ENCODE measurements at regions not wholly inside any gene's neighbourhood (a gene's known extent, or its start where the extent isn't known, plus 50 kb on each side); places are given as distances from the start of the nearest gene placed in this dataset.
"Not testable (repeated sequence)": the region's sequence is repeated elsewhere in the genome, so short reads cannot be mapped to it uniquely, and the experiment has no call there.

DNA sequence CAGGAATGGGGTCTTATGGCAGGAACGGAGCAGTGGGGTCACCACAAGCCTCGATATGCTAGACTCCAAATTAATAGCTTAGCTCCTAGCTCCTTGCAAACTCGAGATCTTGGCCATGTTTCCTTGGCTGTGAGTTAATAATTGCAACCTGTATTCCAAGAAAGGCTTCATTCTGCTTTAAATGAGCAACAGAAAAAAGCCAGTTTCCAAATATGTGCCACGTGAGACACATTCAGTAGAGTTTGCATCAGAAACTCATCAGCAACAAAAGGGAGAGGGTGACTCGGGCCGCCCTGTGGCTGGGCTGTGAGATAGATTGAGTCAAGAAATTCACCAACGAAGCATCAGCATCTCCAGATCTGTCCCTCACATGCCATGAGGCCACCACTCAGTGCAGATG lies 112.0 kb downstream of the NPTX2 start:
- DNase-seq, result no peak

- DNase-seq, result no peak
Observed at GRCh38 chr7:98730326-98730725, 113.2 kb downstream of the NPTX2 start.

- DNase-seq, result no peak
Observed at GRCh38 chr7:98731651-98732050, 114.6 kb downstream of the NPTX2 start.

- DNase-seq, result peak; percentile 75
Observed at GRCh38 chr7:98733036-98733435, 116.0 kb downstream of the NPTX2 start.

DNA sequence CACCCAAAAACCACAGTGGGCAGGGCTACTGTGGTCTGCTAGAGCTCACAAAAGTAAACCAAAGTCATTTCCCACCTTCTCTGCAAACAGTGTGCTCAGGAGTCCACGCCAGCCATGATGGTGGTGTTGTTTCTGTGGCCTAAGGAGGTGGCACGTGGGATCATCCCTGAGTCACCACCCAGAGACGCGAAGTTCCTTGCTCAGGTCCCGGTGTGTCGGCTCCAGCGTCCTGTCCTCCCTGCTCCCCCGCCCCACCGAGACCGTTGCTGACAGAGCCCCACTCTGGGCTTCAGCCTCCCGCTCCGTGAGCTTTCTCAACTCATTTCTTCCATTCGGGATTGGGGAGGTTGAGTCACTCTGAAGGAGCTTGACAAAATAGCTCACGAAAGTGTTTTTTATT lies 118.7 kb downstream of the NPTX2 start:
- DNase-seq, result no peak

DNA sequence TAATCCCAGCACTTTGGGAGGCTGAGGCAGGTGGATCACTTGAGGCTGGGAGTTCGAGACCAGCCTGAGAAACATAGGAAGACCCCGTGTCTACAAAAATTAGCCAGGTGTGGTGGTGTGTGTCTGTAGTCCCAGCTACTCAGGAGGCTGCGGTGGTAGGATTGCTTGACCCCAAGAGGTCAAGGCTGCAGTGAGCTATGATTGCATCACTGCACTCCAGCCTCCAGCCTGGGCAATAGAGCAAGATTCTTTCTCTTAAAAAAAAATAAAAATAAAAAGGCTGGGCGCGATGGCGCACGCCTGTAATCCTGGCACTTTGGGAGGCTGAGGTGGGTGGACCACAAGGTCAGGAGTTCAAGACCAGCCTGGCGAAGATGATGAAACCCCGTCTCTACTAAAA lies 119.4 kb downstream of the NPTX2 start:
- not testable (repeated sequence) for DNase-seq

DNA sequence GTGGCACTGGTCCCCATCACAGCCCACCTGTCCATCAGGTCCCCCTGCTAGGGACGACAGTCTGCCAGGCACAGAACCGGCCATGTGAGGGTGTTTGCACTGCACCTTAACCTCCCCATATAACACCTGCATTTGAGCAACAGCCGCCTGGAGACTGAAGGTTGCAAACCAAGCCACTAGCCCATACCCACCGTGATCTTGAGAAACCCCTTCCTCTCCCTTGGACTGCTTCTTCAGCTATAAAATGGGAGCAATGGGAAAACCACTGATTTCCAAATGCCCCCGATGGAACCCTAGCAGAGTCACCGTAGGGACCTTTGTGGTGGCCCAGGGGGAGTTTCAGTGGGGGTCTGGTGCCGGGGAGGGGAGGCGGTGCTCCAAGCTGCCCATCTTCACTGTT lies 120.1 kb downstream of the NPTX2 start:
- no peak for DNase-seq

DNA sequence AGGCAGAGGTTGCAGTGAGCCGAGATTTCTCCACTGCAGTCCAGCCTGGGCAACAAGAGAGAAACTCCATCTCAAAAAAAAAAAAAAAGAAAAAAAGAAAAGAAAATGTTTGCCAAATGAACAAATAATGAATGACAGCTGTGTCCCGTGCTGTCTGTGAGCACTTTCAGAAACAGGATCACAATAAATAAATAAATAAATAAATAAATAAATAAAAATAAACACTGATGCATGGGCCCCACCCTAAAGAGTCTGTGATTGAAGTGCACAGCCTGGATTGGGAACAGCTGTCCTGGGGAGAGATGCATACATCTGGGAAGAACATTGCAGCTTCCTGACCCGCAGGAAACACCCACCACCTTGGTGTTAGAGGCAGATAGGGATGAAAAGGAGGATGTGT lies 123.6 kb downstream of the NPTX2 start:
- DNase-seq, result no peak

- DNase-seq, result peak; percentile 68
Observed at GRCh38 chr7:98745722-98746318, 124.0 kb downstream of the TMEM130 start.

- DNase-seq, result no peak
Observed at GRCh38 chr7:98748090-98748489, 121.7 kb downstream of the TMEM130 start.

DNA sequence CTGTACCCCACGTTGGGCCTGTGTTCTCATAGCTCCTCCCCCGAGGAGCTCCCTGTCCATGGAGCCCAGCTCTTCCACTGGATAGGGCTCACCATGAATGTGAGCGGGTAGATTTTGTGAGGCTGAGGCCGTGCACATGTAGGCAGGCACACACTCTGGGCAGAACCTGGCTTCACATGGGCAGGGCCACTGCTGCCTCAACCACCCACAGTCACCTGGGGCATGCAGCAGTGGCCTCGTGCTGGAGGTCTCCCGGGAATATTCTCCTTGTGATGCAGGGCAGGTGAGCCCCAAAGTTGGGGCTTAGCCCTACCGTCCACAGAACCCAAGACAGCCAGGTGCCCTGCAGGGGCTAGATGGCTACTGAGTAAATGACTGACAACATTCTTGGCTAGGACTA lies 116.6 kb downstream of the TMEM130 start:
- no peak for DNase-seq

DNA sequence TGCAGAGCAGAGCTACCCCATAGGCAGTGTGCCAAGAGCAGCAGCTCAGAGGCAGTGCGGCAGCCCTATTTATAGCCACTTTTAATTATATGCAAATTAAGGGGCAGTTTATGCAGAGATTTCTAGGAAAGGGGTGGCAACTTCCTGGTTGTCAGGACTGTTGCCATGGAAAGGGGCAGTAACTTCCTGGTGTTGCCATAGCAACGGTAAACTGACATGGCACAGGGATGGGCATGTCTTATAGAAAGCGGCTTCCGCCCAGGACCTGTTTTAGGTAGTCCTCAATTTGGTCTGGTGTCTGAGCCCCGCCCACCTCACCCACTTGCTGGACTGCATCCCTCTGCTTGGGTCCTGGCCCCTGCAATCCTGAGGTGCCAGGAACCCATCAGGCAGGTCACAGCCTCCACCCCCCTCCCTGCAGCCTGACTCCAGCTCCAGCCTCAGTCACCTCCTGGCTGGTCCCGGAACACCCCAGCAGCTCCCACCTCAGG lies 115.8 kb downstream of the TMEM130 start:
- peak; percentile 5 for DNase-seq

GRCh38 chr7:98755138-98755898 lies 114.5 kb downstream of the TMEM130 start:
- no peak for DNase-seq

DNA sequence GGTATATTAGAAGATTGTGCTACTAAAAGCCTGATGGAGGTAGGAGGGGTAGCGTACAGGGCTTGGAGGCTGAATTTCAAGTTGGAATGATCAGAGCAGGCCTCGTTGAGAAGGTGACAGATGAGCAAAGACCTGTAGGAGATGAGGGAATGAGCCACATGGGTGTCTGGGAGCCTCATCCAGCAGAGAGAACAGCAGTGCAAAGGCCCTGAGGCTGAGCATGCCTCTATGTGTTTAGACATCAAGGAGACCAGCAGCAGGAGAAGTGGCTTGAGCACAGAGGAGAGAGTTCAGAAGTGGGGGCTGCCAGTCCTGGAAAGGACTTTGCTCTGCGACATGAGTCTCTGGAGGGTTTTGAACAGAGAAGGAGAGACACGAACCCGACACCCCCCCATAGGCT lies 111.7 kb downstream of the TMEM130 start:
- no peak for DNase-seq

DNA sequence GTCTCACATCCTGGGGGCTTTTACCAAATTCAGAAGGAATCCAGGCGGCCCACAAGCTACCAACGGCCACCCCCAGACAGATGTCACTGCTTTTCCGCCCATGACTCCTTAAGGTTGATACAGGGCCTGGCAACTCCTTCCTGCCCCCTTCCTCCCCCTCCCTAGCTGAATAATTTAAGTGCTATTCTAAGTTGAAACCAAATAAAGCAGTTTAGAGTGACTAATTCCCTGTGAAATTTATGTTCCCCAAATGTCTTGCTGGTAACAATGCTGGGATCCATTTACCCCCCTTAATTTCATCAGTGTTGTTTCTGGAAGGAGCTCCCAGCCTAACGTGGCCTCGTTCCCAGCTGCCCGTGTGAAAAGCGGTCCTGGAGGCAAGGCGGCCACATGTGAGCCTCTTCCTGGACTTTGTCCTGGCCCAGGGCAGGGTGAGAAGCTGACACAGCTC lies 109.6 kb downstream of the TMEM130 start:
- no peak for DNase-seq

GRCh38 chr7:98761225-98761624 lies 108.6 kb downstream of the TMEM130 start:
- no peak for DNase-seq

DNA sequence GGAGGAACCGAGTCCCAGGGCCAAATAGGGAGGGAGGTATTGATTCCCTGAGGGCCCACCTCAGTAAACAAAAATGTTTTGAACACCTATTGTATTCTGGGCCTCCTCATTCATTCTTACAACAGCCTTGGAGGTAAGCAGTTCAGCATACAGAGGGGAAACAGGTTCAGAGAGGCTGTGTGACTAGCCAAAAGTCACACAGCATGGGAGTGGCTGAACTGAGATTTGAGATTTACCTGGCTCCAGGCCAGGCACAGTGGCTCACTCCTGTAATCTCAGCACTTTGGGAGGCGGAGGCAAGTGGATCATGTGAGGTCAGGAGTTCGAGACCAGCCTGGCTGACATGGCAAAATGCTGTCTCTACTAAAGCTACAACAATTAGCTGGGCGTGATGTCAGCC lies 107.2 kb downstream of the TMEM130 start:
- DNase-seq, result no peak

DNA sequence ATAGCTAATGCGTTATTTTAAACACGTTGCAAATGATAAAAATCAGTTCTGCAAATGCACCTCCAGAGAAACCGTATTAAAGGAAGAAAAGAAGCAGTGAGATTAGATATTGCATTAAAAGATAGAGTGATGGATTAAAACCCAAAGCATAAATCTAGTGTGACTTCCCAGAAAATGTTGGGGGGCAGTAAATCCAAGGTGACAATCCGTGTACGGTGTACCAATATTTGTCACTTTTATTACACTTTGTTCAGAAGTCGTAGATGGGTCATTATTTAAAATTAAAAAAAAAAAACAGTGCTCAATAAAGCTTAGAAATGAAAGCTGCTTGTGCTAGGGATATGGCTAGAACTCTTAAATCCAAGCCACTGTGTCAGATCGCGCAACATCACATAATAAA lies 106.4 kb downstream of the TMEM130 start:
- no peak for DNase-seq

DNA sequence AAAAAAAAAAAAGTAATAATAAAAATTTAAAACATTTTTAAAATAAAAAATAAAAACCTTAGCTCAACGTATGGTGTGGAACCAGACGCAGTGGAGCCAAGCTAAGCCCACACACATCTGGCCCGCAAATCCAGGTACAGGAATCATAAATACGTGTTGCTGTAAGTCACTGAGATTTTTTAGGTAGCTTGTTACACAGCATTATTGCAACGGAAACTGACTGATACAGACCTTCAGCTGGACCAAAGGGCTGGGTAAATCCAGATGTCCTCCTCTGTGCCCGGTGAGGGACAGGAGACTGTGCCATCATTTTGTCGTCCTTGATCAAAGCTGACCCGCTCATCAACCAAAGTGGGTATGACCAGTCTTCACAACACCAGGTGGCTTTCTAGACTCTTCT lies 104.9 kb downstream of the TMEM130 start:
- no peak for DNase-seq

- not testable (repeated sequence) for DNase-seq
Observed at GRCh38 chr7:98770085-98770484, 99.7 kb downstream of the TMEM130 start.

- DNase-seq, result no peak
Observed at GRCh38 chr7:98771519-98771918, 98.3 kb downstream of the TMEM130 start.

DNA sequence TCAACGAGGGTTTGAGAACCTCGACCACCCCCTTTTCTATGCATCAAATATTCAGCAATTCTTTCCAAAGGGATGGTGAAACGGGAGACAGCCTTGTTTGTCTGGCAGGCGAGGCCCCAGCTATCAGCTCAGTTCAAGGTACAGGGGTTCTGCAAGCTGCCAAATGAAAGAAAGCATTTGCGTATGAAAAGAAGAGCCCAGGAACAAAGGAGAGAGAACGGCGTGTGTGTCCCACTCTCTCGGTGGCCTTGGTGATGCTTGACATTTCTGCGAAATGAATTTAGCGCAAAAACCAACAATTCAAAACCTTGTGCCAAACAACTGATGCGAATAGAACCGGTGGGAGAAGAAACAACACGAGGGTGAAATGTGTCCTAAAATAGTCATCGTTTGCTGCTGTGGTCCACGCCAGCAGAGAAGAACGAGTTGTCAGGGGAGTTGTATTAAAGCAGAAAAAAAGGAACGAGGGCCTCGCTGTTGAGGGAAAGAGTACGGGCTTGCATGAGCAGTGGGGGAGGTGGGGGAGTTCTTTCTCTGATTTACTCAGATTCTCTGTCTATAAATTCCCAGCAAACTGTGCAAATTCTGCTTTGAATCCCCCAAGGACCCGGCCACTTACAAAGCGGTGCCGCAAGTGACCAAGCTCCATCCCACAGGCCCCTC lies 97.7 kb downstream of the TMEM130 start:
- DNase-seq, result no peak

- DNase-seq, result no peak
Observed at GRCh38 chr7:98774884-98775283, 94.9 kb downstream of the TMEM130 start.

- no peak for DNase-seq
Observed at GRCh38 chr7:98777051-98777450, 92.8 kb downstream of the TMEM130 start.

All from activated CD4-positive, alpha-beta T cell treated with anti-CD3 and anti-CD28 coated beads, Interleukin-10, Interleukin-2, amounts not matched to agents 100 ng/mL and 50 ng/mL, durations not matched to agents 16 hours and 8 hours (primary cell).